ENCODE measurements at regions not wholly inside any gene's neighbourhood (a gene's known extent, or its start where the extent isn't known, plus 50 kb on each side); places are given as distances from the start of the nearest gene placed in this dataset.

DNA sequence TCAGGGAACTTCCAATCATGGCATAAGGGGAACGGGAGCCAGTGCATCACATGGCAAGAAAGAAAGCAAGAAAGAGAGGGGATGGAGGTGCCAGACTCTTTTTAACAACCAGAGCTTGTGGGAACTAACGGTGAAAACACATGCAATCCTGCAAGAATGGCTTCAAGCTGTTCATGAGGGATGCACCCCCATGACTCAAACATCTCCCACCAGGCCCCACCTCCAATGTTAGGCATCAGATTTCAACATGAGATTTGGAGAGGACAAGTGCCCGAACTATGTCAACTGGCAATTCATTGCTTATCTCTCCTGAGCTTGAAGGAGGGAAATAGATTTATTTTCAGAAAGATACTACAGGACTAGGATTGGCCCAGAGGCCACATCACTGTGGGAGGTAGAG, 270.0 kb downstream of the SLC4A3 start:
- TF ChIP-seq, protein P1, sequence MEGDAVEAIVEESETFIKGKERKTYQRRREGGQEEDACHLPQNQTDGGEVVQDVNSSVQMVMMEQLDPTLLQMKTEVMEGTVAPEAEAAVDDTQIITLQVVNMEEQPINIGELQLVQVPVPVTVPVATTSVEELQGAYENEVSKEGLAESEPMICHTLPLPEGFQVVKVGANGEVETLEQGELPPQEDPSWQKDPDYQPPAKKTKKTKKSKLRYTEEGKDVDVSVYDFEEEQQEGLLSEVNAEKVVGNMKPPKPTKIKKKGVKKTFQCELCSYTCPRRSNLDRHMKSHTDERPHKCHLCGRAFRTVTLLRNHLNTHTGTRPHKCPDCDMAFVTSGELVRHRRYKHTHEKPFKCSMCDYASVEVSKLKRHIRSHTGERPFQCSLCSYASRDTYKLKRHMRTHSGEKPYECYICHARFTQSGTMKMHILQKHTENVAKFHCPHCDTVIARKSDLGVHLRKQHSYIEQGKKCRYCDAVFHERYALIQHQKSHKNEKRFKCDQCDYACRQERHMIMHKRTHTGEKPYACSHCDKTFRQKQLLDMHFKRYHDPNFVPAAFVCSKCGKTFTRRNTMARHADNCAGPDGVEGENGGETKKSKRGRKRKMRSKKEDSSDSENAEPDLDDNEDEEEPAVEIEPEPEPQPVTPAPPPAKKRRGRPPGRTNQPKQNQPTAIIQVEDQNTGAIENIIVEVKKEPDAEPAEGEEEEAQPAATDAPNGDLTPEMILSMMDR (IDR thresholded peaks at IDR 0.05 in 4 of 5, conservative IDR thresholded peaks at IDR 0.05 in 1 of 5), result no peak
- TF ChIP-seq POLR2A (IDR thresholded peaks at IDR 0.05), result no peak

Measured in gastrocnemius medialis (tissue), 4 donors.